ENCODE measurements at regions not wholly inside any gene's neighbourhood (a gene's known extent, or its start where the extent isn't known, plus 50 kb on each side); places are given as distances from the start of the nearest gene placed in this dataset.

DNA sequence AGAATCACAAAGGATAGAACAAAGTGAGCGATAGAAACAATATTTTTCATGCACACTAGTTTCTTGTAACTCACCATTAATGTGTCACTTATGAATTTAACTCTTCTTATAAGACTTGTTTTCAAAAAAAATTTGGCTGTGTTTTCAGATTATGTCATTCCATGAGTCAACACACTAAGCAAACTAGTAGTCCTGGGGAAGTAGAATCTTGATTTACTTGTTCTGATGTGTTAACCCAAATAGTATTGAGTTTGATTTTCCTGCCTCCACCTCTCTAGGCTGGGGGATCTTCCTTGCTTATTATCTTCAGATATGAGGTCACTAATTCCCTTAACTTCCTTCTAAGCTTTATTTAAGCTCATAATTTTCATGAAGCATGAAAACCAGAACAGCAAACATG, 151.0 kb upstream of the SEL1L start:
- ATAC-seq (ENCODE audit: low read depth) = no peak
- no peak for DNase-seq (ENCODE audit: low spot score)
- Histone ChIP-seq H3K27ac (ENCODE audit: poor library complexity, severe bottlenecking) (no peak overlapping the region), H3K4me3 (ENCODE audit: severe bottlenecking) (no peak overlapping the region), H3K9me3 (ENCODE audit: severe bottlenecking) (no peaks in the 10 kb centered on the region), H3K4me1 (ENCODE audit: insufficient read depth, poor library complexity, severe bottlenecking) (no peaks in the 10 kb centered on the region), H3K36me3 (ENCODE audit: low read depth) (no peaks in the 10 kb centered on the region), H3K27me3 (ENCODE audit: insufficient read depth, poor library complexity, severe bottlenecking) (peaks cover 9% of the 10 kb centered on the region)
- TF ChIP-seq, protein P1, sequence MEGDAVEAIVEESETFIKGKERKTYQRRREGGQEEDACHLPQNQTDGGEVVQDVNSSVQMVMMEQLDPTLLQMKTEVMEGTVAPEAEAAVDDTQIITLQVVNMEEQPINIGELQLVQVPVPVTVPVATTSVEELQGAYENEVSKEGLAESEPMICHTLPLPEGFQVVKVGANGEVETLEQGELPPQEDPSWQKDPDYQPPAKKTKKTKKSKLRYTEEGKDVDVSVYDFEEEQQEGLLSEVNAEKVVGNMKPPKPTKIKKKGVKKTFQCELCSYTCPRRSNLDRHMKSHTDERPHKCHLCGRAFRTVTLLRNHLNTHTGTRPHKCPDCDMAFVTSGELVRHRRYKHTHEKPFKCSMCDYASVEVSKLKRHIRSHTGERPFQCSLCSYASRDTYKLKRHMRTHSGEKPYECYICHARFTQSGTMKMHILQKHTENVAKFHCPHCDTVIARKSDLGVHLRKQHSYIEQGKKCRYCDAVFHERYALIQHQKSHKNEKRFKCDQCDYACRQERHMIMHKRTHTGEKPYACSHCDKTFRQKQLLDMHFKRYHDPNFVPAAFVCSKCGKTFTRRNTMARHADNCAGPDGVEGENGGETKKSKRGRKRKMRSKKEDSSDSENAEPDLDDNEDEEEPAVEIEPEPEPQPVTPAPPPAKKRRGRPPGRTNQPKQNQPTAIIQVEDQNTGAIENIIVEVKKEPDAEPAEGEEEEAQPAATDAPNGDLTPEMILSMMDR (IDR thresholded peaks at IDR 0.05; ENCODE audit: poor library complexity, severe bottlenecking) = no peak

- DNase-seq (ENCODE audit: low spot score) = no peak
- H3K9me3 ChIP-seq (ENCODE audit: severe bottlenecking) = no peaks in the 10 kb centered on the region
- no peak for ATAC-seq (ENCODE audit: low read depth)
- no peak overlapping the region for H3K4me3 ChIP-seq (ENCODE audit: severe bottlenecking)
- H3K4me1 ChIP-seq (ENCODE audit: insufficient read depth, poor library complexity, severe bottlenecking) = no peaks in the 10 kb centered on the region
- no peaks in the 10 kb centered on the region for H3K36me3 ChIP-seq (ENCODE audit: low read depth)
- TF ChIP-seq, protein P1 (IDR thresholded peaks at IDR 0.05; ENCODE audit: poor library complexity, severe bottlenecking) = no peak
- no peak overlapping the region for H3K27ac ChIP-seq (ENCODE audit: poor library complexity, severe bottlenecking)
- peaks cover 9% of the 10 kb centered on the region for H3K27me3 ChIP-seq (ENCODE audit: insufficient read depth, poor library complexity, severe bottlenecking)
Observed at GRCh38 chr14:81686512-81686911, 152.9 kb upstream of the SEL1L start.

GRCh38 chr14:81691931-81692330, 158.3 kb upstream of the SEL1L start:
- H3K4me1 ChIP-seq (ENCODE audit: insufficient read depth, poor library complexity, severe bottlenecking) = no peaks in the 10 kb centered on the region
- no peak overlapping the region for H3K4me3 ChIP-seq (ENCODE audit: severe bottlenecking)
- no peaks in the 10 kb centered on the region for H3K9me3 ChIP-seq (ENCODE audit: severe bottlenecking)
- H3K27ac ChIP-seq (ENCODE audit: poor library complexity, severe bottlenecking) = no peak overlapping the region
- ATAC-seq (ENCODE audit: low read depth) (no peak), DNase-seq (ENCODE audit: low spot score) (no peak)
- H3K36me3 ChIP-seq (ENCODE audit: low read depth) = no peaks in the 10 kb centered on the region
- TF ChIP-seq, protein P1 (IDR thresholded peaks at IDR 0.05; ENCODE audit: poor library complexity, severe bottlenecking) = no peak
- H3K27me3 ChIP-seq (ENCODE audit: insufficient read depth, poor library complexity, severe bottlenecking) = no peaks in the 10 kb centered on the region

- ATAC-seq (ENCODE audit: low read depth) (no peak), DNase-seq (ENCODE audit: low spot score) (no peak)
- Histone ChIP-seq H3K4me3 (ENCODE audit: severe bottlenecking) (no peak overlapping the region), H3K27me3 (ENCODE audit: insufficient read depth, poor library complexity, severe bottlenecking) (no peaks in the 10 kb centered on the region), H3K4me1 (ENCODE audit: insufficient read depth, poor library complexity, severe bottlenecking) (no peaks in the 10 kb centered on the region), H3K9me3 (ENCODE audit: severe bottlenecking) (no peaks in the 10 kb centered on the region), H3K27ac (ENCODE audit: poor library complexity, severe bottlenecking) (no peak overlapping the region), H3K36me3 (ENCODE audit: low read depth) (no peaks in the 10 kb centered on the region)
- TF ChIP-seq, protein P1 (IDR thresholded peaks at IDR 0.05; ENCODE audit: poor library complexity, severe bottlenecking) = no peak
Observed at GRCh38 chr14:81694419-81694818, 160.8 kb upstream of the SEL1L start.

DNA sequence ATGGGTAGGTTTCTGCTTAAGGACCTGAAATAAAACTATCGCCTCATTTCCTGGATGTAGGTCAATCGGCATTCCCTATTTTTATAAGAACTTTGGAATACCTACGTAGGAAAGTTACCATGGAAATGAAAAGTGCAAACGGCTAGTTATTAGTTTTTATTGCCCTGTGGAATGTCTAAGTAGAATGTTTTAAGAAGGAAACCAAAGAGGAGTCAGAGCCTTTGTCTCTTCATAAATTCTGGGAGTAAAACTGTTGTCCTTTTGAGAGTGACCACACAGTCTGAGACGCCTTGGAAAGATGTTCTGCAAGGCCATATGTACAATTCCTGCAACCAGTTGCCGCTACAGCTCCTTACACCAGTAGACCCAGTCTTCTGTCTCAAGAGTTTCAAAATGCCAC, 176.0 kb upstream of the SEL1L start:
- H3K27me3 ChIP-seq (ENCODE audit: insufficient read depth, poor library complexity, severe bottlenecking) = no peaks in the 10 kb centered on the region
- H3K9me3 ChIP-seq (ENCODE audit: severe bottlenecking) = no peaks in the 10 kb centered on the region
- no peaks in the 10 kb centered on the region for H3K4me1 ChIP-seq (ENCODE audit: insufficient read depth, poor library complexity, severe bottlenecking)
- DNase-seq (ENCODE audit: low spot score) (no peak), ATAC-seq (ENCODE audit: low read depth) (no peak)
- no peaks in the 10 kb centered on the region for H3K36me3 ChIP-seq (ENCODE audit: low read depth)
- H3K27ac ChIP-seq (ENCODE audit: poor library complexity, severe bottlenecking) = no peak overlapping the region
- H3K4me3 ChIP-seq (ENCODE audit: severe bottlenecking) = no peak overlapping the region
- TF ChIP-seq, protein P1 (IDR thresholded peaks at IDR 0.05; ENCODE audit: poor library complexity, severe bottlenecking) = no peak

All from RWPE2 (cell line).